D721Med (cell line): ENCODE measurements at regions not wholly inside any gene's neighbourhood (a gene's known extent, or its start where the extent isn't known, plus 50 kb on each side); places are given as distances from the start of the nearest gene placed in this dataset.

Source experiments
- DNase-seq: peaks from one replicate; pipeline ENCODE4 v3.0.0; 2011; ENCODE audit warnings: low spot score; ENCODE audit not compliant: insufficient read length
- FAIRE-seq: peaks from 2 replicates; lab custom pipeline; 2011; peaks lifted over from hg19 to GRCh38; lab: Jason Lieb, UNC
- CTCF ChIP-seq: IDR thresholded peaks from 2 replicates; pipeline ENCODE4 v1.5.1; 2012; ENCODE audit warnings: mild to moderate bottlenecking, control low read depth; ENCODE audit not compliant: insufficient read depth; ENCODE audit errors: missing control alignments

GRCh38 chr3:159189994-159190669, 388.3 kb downstream of the MFSD1 start:
- FAIRE-seq (no peak), DNase-seq (no peak)

GRCh38 chr3:159191447-159191846, 389.6 kb downstream of the MFSD1 start:
- no peak for TF ChIP-seq CTCF
- no peak for FAIRE-seq
- DNase-seq, result no peak

More at GRCh38 chr3:159189994-159190669, 388.3 kb downstream of the MFSD1 start:
- no peak for TF ChIP-seq CTCF

GRCh38 chr3:159196359-159196758, 394.5 kb downstream of the MFSD1 start:
- DNase-seq (no peak), FAIRE-seq (no peak)
- no peak for TF ChIP-seq CTCF

GRCh38 chr3:159200176-159200575, 398.3 kb downstream of the MFSD1 start:
- no peak for TF ChIP-seq CTCF
- no peak for FAIRE-seq
- no peak for DNase-seq

- FAIRE-seq (no peak), DNase-seq (no peak)
- TF ChIP-seq CTCF, result no peak
Measured at GRCh38 chr3:159208050-159208449, 406.2 kb downstream of the MFSD1 start.

- FAIRE-seq (no peak), DNase-seq (no peak)
- no peak for TF ChIP-seq CTCF
Measured at GRCh38 chr3:159209459-159209858, 407.6 kb downstream of the MFSD1 start.

GRCh38 chr3:159210336-159210735, 408.5 kb downstream of the MFSD1 start:
- FAIRE-seq (no peak), DNase-seq (no peak)
- no peak for TF ChIP-seq CTCF
